ENCODE measurements at regions not wholly inside any gene's neighbourhood (a gene's known extent, or its start where the extent isn't known, plus 50 kb on each side); places are given as distances from the start of the nearest gene placed in this dataset.

GRCh38 chr2:19102696-19103423 is 255.6 kb downstream of the OSR1 start:
- no peak overlapping the region for H3K4me3 ChIP-seq (ENCODE audit: low read length, poor library complexity, severe bottlenecking)
- TF ChIP-seq EZH2phosphoT487 (IDR thresholded peaks at IDR 0.05; ENCODE audit: borderline replicate concordance) (no peak), CTCF (conservative IDR thresholded peaks at IDR 0.05; ENCODE audit: low read length) (no peak)
- H3K9ac ChIP-seq (ENCODE audit: low read depth, low read length, poor library complexity, severe bottlenecking), result no peak overlapping the region
- no peaks in the 10 kb centered on the region for H3K27me3 ChIP-seq (ENCODE audit: insufficient read depth, low read length, poor library complexity, severe bottlenecking)
- no peaks in the 10 kb centered on the region for H3F3A ChIP-seq (ENCODE audit: low read depth)
- no peaks in the 10 kb centered on the region for H3K4me1 ChIP-seq (ENCODE audit: insufficient read depth, low read length, poor library complexity, severe bottlenecking)
- H3K36me3 ChIP-seq (ENCODE audit: insufficient read depth, low read length), result no peaks in the 10 kb centered on the region
- no peaks in the 10 kb centered on the region for H3K9me3 ChIP-seq (ENCODE audit: insufficient read depth, low read depth, low read length)
- H3K4me2 ChIP-seq (ENCODE audit: low read depth, low read length, poor library complexity, severe bottlenecking), result no peak overlapping the region
- no peaks in the 10 kb centered on the region for H3K79me2 ChIP-seq (ENCODE audit: insufficient read depth, low read length)
- no peak overlapping the region for H2AFZ ChIP-seq (ENCODE audit: low read length)
- H4K20me1 ChIP-seq (ENCODE audit: insufficient read depth, low read length, poor library complexity, severe bottlenecking), result no peaks in the 10 kb centered on the region
- no peaks in the 10 kb centered on the region for H3K9me2 ChIP-seq (replicated peaks; ENCODE audit: low read depth, low read length)

DNA sequence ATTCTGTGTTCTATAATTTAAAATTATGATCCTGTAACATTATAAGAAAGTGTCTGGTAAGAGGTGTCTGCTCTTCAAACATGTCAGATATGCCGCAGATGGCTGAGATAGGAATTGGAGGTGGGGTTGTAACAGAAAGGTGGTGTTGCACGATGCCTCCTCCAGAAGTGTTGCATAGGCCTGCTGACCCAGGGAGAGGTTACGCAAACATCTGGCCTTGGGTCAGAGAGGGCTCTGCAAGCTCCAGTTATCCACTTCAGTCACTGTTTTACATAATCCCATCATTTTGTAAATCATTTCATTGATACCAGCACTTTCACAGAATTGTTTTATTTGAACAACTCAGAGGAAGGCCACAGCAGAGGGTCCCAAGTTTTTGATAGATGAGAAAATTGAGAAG is 256.5 kb downstream of the OSR1 start:
- H3K9me3 ChIP-seq (ENCODE audit: insufficient read depth, low read depth, low read length), result no peaks in the 10 kb centered on the region
- H4K20me1 ChIP-seq (ENCODE audit: insufficient read depth, low read length, poor library complexity, severe bottlenecking), result no peaks in the 10 kb centered on the region
- no peak overlapping the region for H3K4me2 ChIP-seq (ENCODE audit: low read depth, low read length, poor library complexity, severe bottlenecking)
- H3K27me3 ChIP-seq (ENCODE audit: insufficient read depth, low read length, poor library complexity, severe bottlenecking), result no peaks in the 10 kb centered on the region
- H3K9ac ChIP-seq (ENCODE audit: low read depth, low read length, poor library complexity, severe bottlenecking), result no peak overlapping the region
- H3F3A ChIP-seq (ENCODE audit: low read depth), result no peaks in the 10 kb centered on the region
- no peaks in the 10 kb centered on the region for H3K79me2 ChIP-seq (ENCODE audit: insufficient read depth, low read length)
- TF ChIP-seq EZH2phosphoT487 (IDR thresholded peaks at IDR 0.05; ENCODE audit: borderline replicate concordance), result no peak
- TF ChIP-seq CTCF (conservative IDR thresholded peaks at IDR 0.05; ENCODE audit: low read length), result no peak
- no peaks in the 10 kb centered on the region for H3K36me3 ChIP-seq (ENCODE audit: insufficient read depth, low read length)
- no peak overlapping the region for H3K4me3 ChIP-seq (ENCODE audit: low read length, poor library complexity, severe bottlenecking)
- H3K9me2 ChIP-seq (replicated peaks; ENCODE audit: low read depth, low read length), result no peaks in the 10 kb centered on the region
- no peaks in the 10 kb centered on the region for H3K4me1 ChIP-seq (ENCODE audit: insufficient read depth, low read length, poor library complexity, severe bottlenecking)
- no peak overlapping the region for H2AFZ ChIP-seq (ENCODE audit: low read length)

DNA sequence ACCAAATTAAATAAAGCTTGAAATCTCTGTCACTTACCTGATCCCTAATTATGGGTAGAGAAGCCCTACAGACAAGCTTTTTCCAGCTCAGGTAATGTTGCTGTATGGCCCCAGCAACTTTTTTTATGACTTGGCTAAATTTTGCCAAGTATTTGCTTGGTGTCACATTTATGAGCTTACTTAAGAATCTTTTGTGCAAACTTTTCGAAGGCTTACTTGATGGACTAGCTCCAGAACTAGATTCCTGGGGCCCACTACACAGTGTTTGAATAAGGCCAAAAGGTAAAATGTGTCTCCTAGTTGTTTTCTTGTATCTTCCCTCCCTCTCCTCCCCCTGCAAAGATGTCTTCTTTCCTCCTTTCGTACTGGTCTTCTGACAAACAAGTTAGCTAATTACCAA is 257.9 kb downstream of the OSR1 start:
- no peak overlapping the region for H3K4me2 ChIP-seq (ENCODE audit: low read depth, low read length, poor library complexity, severe bottlenecking)
- H3K4me3 ChIP-seq (ENCODE audit: low read length, poor library complexity, severe bottlenecking), result no peak overlapping the region
- H3K27me3 ChIP-seq (ENCODE audit: insufficient read depth, low read length, poor library complexity, severe bottlenecking), result no peaks in the 10 kb centered on the region
- no peaks in the 10 kb centered on the region for H3K4me1 ChIP-seq (ENCODE audit: insufficient read depth, low read length, poor library complexity, severe bottlenecking)
- H3K79me2 ChIP-seq (ENCODE audit: insufficient read depth, low read length), result no peaks in the 10 kb centered on the region
- H3F3A ChIP-seq (ENCODE audit: low read depth), result no peaks in the 10 kb centered on the region
- TF ChIP-seq CTCF (conservative IDR thresholded peaks at IDR 0.05; ENCODE audit: low read length) (no peak), EZH2phosphoT487 (IDR thresholded peaks at IDR 0.05; ENCODE audit: borderline replicate concordance) (no peak)
- no peaks in the 10 kb centered on the region for H3K9me2 ChIP-seq (replicated peaks; ENCODE audit: low read depth, low read length)
- no peaks in the 10 kb centered on the region for H4K20me1 ChIP-seq (ENCODE audit: insufficient read depth, low read length, poor library complexity, severe bottlenecking)
- H3K9me3 ChIP-seq (ENCODE audit: insufficient read depth, low read depth, low read length), result no peaks in the 10 kb centered on the region
- H2AFZ ChIP-seq (ENCODE audit: low read length), result no peak overlapping the region
- no peak overlapping the region for H3K9ac ChIP-seq (ENCODE audit: low read depth, low read length, poor library complexity, severe bottlenecking)
- H3K36me3 ChIP-seq (ENCODE audit: insufficient read depth, low read length), result no peaks in the 10 kb centered on the region

All from Loucy (cell line).